ENCODE measurements at regions not wholly inside any gene's neighbourhood (a gene's known extent, or its start where the extent isn't known, plus 50 kb on each side); places are given as distances from the start of the nearest gene placed in this dataset.

DNA sequence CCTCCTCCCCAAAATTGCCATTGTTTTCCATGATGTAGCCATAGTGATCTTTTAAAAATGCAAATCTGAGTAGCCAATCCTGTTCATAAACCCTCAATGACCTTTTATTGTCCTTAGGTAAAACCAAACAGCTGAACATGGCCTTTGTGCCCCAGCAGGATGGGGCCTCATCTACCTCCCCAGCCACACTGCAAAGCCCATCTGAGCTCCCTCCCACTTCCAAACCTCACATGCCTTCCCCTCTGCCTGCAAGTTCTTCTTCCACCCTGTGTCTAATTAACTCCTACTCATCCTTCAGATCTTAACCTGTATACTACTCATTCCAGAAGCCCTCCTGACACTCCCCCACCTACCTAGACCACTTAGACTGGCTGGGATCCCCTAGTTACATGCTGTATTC, 178.8 kb upstream of the NPVF start:
- TF ChIP-seq, protein P1, sequence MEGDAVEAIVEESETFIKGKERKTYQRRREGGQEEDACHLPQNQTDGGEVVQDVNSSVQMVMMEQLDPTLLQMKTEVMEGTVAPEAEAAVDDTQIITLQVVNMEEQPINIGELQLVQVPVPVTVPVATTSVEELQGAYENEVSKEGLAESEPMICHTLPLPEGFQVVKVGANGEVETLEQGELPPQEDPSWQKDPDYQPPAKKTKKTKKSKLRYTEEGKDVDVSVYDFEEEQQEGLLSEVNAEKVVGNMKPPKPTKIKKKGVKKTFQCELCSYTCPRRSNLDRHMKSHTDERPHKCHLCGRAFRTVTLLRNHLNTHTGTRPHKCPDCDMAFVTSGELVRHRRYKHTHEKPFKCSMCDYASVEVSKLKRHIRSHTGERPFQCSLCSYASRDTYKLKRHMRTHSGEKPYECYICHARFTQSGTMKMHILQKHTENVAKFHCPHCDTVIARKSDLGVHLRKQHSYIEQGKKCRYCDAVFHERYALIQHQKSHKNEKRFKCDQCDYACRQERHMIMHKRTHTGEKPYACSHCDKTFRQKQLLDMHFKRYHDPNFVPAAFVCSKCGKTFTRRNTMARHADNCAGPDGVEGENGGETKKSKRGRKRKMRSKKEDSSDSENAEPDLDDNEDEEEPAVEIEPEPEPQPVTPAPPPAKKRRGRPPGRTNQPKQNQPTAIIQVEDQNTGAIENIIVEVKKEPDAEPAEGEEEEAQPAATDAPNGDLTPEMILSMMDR (conservative IDR thresholded peaks at IDR 0.05 in 1 of 2, IDR thresholded peaks at IDR 0.05 in 1 of 2; ENCODE audit: low read depth in 1 of 2, low read length in 2 of 2): no peak
- no peak for TF ChIP-seq EZH2 (IDR thresholded peaks at IDR 0.05; ENCODE audit: low read length, missing control alignments)
